HG03039 (cell line): ENCODE measurements at regions not wholly inside any gene's neighbourhood (a gene's known extent, or its start where the extent isn't known, plus 50 kb on each side); places are given as distances from the start of the nearest gene placed in this dataset.

Experiments
- ATAC-seq: cut with Tn5 transposase; IDR thresholded peaks from one replicate; pipeline ENCODE4 v1.9.1; 2021; ENCODE audit warnings: mild to moderate bottlenecking, moderate library complexity; ENCODE audit not compliant: unreplicated experiment

GRCh38 chr15:70271422-70272088 lies 173.8 kb upstream of the TLE3 start:
- no peak for ATAC-seq

GRCh38 chr15:70270752-70271111 lies 173.0 kb upstream of the TLE3 start:
- no peak for ATAC-seq

GRCh38 chr15:70269991-70270751 lies 172.5 kb upstream of the TLE3 start:
- ATAC-seq = no peak

GRCh38 chr15:70269311-70269911 lies 171.7 kb upstream of the TLE3 start:
- ATAC-seq = no peak

- ATAC-seq = no peak
These were observed 171.1 kb upstream of the TLE3 start for GRCh38 chr15:70268698-70269251.

GRCh38 chr15:70267879-70268278 lies 170.2 kb upstream of the TLE3 start:
- ATAC-seq = no peak

GRCh38 chr15:70267306-70267705 lies 169.6 kb upstream of the TLE3 start:
- no peak for ATAC-seq

- ATAC-seq = no peak
These were observed 168.8 kb upstream of the TLE3 start for GRCh38 chr15:70266412-70267121.

GRCh38 chr15:70265986-70266385 lies 168.3 kb upstream of the TLE3 start:
- no peak for ATAC-seq

- ATAC-seq = no peak
These were observed 167.8 kb upstream of the TLE3 start for GRCh38 chr15:70265466-70265978.

- no peak for ATAC-seq
These were observed 167.2 kb upstream of the TLE3 start for GRCh38 chr15:70264738-70265465.

GRCh38 chr15:70264014-70264582 lies 166.4 kb upstream of the TLE3 start:
- ATAC-seq = no peak

- ATAC-seq = no peak
These were observed 165.0 kb upstream of the TLE3 start for GRCh38 chr15:70262591-70263274.

GRCh38 chr15:70262171-70262570 lies 164.5 kb upstream of the TLE3 start:
- no peak for ATAC-seq

- ATAC-seq = no peak
These were observed 163.4 kb upstream of the TLE3 start for GRCh38 chr15:70261083-70261482.

GRCh38 chr15:70260580-70260979 lies 162.9 kb upstream of the TLE3 start:
- ATAC-seq = no peak

- ATAC-seq = no peak
These were observed 162.2 kb upstream of the TLE3 start for GRCh38 chr15:70259640-70260508.

- ATAC-seq = no peak
These were observed 161.3 kb upstream of the TLE3 start for GRCh38 chr15:70259028-70259424.
